ENCODE measurements at regions not wholly inside any gene's neighbourhood (a gene's known extent, or its start where the extent isn't known, plus 50 kb on each side); places are given as distances from the start of the nearest gene placed in this dataset.

DNA sequence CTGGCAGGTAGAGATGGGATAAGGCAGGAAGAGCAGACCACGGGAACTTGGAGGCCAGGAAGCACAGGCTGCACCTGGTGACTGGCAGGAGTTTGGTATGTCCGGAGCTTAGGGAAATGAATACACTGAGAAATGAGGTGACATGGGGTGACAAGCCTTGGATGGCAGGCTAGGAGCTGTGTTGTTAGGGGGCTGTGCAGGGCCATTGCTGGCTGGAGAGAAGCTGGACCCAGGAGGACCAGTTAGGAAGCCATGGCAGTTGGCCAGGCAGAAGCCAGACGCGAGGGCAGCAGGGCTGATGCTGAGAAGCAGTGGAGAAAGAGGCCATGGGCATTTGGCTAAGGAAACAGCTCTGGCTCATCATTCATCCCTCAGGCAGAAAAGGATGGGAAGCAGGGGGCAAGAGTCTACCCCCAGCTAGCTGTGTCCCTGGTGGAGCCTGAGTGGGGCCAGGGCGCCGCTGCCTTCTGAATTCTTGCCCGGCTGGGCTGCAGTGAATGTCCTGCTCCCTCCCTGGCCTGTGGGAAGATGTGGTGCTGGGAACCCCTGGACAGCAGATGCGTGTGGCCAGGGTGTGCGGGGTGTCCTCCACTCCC is 255.8 kb downstream of the FAM43A start:
- no peak overlapping the region for H3K4me3 ChIP-seq (ENCODE audit: low read depth, low read length)
- no peak for DNase-seq (ENCODE audit: low read depth, low spot score)
- in situ Hi-C loops (cut with HindIII; ENCODE audit: low sequenced_read_pairs): no loop called here
- TF ChIP-seq, protein P1, sequence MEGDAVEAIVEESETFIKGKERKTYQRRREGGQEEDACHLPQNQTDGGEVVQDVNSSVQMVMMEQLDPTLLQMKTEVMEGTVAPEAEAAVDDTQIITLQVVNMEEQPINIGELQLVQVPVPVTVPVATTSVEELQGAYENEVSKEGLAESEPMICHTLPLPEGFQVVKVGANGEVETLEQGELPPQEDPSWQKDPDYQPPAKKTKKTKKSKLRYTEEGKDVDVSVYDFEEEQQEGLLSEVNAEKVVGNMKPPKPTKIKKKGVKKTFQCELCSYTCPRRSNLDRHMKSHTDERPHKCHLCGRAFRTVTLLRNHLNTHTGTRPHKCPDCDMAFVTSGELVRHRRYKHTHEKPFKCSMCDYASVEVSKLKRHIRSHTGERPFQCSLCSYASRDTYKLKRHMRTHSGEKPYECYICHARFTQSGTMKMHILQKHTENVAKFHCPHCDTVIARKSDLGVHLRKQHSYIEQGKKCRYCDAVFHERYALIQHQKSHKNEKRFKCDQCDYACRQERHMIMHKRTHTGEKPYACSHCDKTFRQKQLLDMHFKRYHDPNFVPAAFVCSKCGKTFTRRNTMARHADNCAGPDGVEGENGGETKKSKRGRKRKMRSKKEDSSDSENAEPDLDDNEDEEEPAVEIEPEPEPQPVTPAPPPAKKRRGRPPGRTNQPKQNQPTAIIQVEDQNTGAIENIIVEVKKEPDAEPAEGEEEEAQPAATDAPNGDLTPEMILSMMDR (IDR thresholded peaks at IDR 0.05; ENCODE audit: low read depth, low read length): no peak

DNA sequence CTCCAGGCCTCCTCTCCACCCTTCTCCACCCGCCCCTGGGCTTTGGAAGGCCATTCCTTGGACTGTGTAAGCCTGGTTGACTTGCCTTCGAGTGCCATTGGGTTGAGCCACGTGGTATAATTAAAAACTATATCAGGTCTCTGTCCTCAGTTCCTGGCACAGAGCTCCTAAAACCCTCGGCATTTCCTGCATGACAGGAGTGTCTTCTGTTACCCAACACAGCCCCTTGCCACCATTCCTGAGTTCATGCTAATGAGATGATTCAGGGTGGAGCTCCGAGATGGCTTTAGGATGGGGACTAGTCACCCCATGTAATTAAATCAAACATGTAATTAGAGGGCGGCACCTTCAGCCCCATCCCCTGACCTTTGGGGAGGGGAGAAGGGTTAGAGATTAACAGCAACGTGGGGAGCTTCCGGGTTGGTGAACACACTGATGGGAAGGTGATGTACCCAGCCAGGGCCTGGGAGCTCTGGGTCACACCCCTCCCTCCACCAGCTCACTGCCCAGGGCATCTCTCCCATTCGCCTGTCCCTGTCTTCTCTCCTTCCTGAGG is 256.4 kb downstream of the FAM43A start:
- TF ChIP-seq, protein P1 (IDR thresholded peaks at IDR 0.05; ENCODE audit: low read depth, low read length): no peak
- in situ Hi-C loops (cut with HindIII; ENCODE audit: low sequenced_read_pairs): no loop called here
- H3K4me3 ChIP-seq (ENCODE audit: low read depth, low read length): no peak overlapping the region
- no peak for DNase-seq (ENCODE audit: low read depth, low spot score)

DNA sequence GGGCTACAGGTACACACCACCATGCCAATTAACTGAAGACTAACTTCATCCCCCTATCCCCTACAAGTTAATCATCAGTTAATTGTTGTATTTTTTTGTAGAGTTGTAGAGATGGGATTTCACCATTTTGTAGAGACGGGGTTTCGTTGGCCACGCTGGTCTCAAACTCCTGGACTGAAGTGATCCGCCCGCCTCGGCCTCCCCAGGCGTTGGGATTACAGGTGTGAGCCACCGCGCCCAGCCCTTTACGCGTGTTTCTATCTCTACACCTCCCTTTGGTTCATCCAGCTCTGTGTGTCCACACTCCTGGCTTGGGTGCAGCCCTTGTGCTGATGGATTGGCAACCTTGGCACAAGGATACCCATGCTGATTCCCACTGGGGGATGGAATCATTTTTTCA is 258.8 kb downstream of the FAM43A start:
- TF ChIP-seq, protein P1 (IDR thresholded peaks at IDR 0.05; ENCODE audit: low read depth, low read length): no peak
- no peak for DNase-seq (ENCODE audit: low read depth, low spot score)
- in situ Hi-C loops (cut with HindIII; ENCODE audit: low sequenced_read_pairs): no loop called here
- no peak overlapping the region for H3K4me3 ChIP-seq (ENCODE audit: low read depth, low read length)

DNA sequence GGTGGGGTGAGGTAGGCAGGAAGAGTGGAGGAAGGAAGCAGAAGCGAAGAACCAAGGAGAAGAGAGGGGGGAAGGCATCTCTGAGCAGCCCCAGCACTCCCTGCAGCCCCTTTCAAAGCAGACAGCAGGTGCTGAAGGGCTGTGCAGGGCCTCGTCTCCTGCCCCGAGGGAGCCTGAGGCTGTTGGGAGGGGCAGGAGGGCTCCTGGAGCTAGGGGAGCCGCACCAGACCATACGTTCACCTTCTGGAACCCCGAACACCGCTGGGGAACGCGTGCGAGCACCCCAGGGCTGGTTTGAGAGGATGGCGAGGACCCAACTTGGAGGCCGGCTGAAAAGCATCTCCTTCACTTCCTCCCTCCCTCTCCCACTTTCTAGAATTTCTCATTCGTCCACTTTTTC is 259.8 kb downstream of the FAM43A start:
- no peak overlapping the region for H3K4me3 ChIP-seq (ENCODE audit: low read depth, low read length)
- TF ChIP-seq, protein P1 (IDR thresholded peaks at IDR 0.05; ENCODE audit: low read depth, low read length): no peak
- in situ Hi-C loops (cut with HindIII; ENCODE audit: low sequenced_read_pairs): no loop called here
- no peak for DNase-seq (ENCODE audit: low read depth, low spot score)

DNA sequence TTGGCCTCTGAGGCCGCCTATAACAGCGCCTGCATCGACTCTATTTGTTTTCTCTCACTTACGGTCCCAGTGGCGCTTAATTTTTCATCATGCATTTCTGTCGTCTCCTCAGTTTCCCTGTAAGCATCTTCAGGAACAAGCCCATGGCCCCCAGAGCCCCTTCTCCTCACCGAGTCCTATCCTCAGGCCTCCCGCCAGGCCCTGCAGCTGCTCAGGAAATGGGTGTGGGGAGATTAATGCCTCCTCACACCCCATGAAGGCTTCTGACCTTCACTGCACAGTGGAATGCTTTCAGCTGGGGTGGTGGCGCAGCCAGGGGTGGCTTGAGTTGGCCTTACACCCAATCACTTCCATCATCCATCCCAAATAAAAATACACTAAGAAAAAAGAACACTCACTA is 260.4 kb downstream of the FAM43A start:
- H3K4me3 ChIP-seq (ENCODE audit: low read depth, low read length): no peak overlapping the region
- in situ Hi-C loops (cut with HindIII; ENCODE audit: low sequenced_read_pairs): no loop called here
- TF ChIP-seq, protein P1 (IDR thresholded peaks at IDR 0.05; ENCODE audit: low read depth, low read length): no peak
- DNase-seq (ENCODE audit: low read depth, low spot score): no peak

DNA sequence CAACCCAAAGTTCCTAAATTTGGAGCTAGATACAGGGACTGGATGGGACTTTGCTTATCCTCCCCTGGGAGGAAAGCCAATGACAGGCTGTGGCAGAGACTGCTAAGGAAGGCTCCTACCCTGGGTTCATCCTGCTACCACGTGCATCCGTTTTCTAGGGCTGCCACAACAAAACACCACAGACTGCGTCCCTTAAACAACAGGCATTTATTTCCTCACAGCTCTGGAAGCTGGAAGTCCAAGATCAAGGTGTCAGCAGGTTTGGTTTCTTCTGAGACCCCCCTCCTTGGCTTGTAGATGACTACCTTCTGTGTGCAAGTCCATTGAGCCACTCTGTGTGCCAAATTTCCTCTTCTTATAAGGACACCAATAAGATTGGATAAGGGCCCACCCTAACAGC is 263.9 kb downstream of the FAM43A start:
- TF ChIP-seq, protein P1 (IDR thresholded peaks at IDR 0.05; ENCODE audit: low read depth, low read length): no peak
- in situ Hi-C loops (cut with HindIII; ENCODE audit: low sequenced_read_pairs): no loop called here

More for the DNA sequence above, 263.9 kb downstream of the FAM43A start:
- H3K4me3 ChIP-seq (ENCODE audit: low read depth, low read length): no peak overlapping the region
- no peak for DNase-seq (ENCODE audit: low read depth, low spot score)

Data from astrocyte of the spinal cord (primary cell).